Endodermal cell (in vitro differentiated cells): ENCODE measurements at regions not wholly inside any gene's neighbourhood (a gene's known extent, or its start where the extent isn't known, plus 50 kb on each side); places are given as distances from the start of the nearest gene placed in this dataset.

Experiments used
- DNase-seq: peaks from one replicate; pipeline ENCODE4 v3.0.0-alpha.2; 2017
- H3K27ac ChIP-seq: 2 replicates; pipeline ENCODE4 v1.5.1; 2013; ENCODE audit warnings: mild to moderate bottlenecking, low read depth, low read length, moderate library complexity
- H3K27me3 ChIP-seq: 2 replicates; pipeline ENCODE4 v1.6.1; 2013; ENCODE audit warnings: mild to moderate bottlenecking, low read length, moderate library complexity; ENCODE audit not compliant: insufficient read depth, control insufficient read depth, poor library complexity, severe bottlenecking
- H3K36me3 ChIP-seq: 2 replicates; pipeline ENCODE4 v1.7.0; 2013; ENCODE audit warnings: mild to moderate bottlenecking, low read length, moderate library complexity; ENCODE audit not compliant: control insufficient read depth, insufficient read depth
- H3K4me1 ChIP-seq: one replicate; pipeline ENCODE4 v1.7.0; 2013; ENCODE audit warnings: low read length; ENCODE audit not compliant: control insufficient read depth, insufficient read depth
- H3K4me3 ChIP-seq: 2 replicates; pipeline ENCODE4 v1.5.1; 2013; ENCODE audit warnings: mild to moderate bottlenecking, low read length, moderate library complexity
- H3K9ac ChIP-seq: 2 replicates; pipeline ENCODE4 v1.6.1; 2013; ENCODE audit warnings: mild to moderate bottlenecking, low read length, moderate library complexity; ENCODE audit not compliant: poor library complexity, severe bottlenecking; ENCODE audit errors: extremely low read depth
- H3K9me3 ChIP-seq: 2 replicates; pipeline ENCODE4 v1.6.1; 2013; ENCODE audit warnings: mild to moderate bottlenecking, low read length, moderate library complexity; ENCODE audit not compliant: control insufficient read depth
- H3K27ac Mint-ChIP-seq: 2 replicates; pipeline ENCODE4 v1.8.0; 2020; ENCODE audit warnings: mixed read lengths
- H3K27me3 Mint-ChIP-seq: 2 replicates; pipeline ENCODE4 v1.8.0; 2021; ENCODE audit warnings: mild to moderate bottlenecking, mixed read lengths; ENCODE audit not compliant: insufficient read depth
- H3K36me3 Mint-ChIP-seq: 2 replicates; pipeline ENCODE4 v1.8.0; 2020; ENCODE audit warnings: low read depth, mixed read lengths
- H3K4me1 Mint-ChIP-seq: 2 replicates; pipeline ENCODE4 v1.8.0; 2020; ENCODE audit warnings: mixed read lengths
- H3K4me3 Mint-ChIP-seq: 2 replicates; pipeline ENCODE4 v1.8.0; 2020; ENCODE audit warnings: mild to moderate bottlenecking, moderate library complexity, mixed read lengths
- H3K9me3 Mint-ChIP-seq: 2 replicates; pipeline ENCODE4 v1.8.0; 2020; ENCODE audit warnings: mild to moderate bottlenecking, mixed read lengths
- CTCF ChIP-seq: fragments of 200-600 bp; sonication (generic); conservative IDR thresholded peaks from 2 replicates; pipeline ENCODE4 v1.5.0; 2021; ENCODE audit warnings: antibody characterized with exemption, mild to moderate bottlenecking
- WGBS, 2 experiments: methylation state at CpG; one replicate each; pipeline versions ENCODE4 v1.1.5 to v1.1.7; 2013; ENCODE audit warnings: missing lambda C conversion rate in 2 of 2, mixed read lengths in 1 of 2; ENCODE audit not compliant: insufficient coverage in 1 of 2, insufficient read length in 1 of 2; 5-methylcytosine and 5-hydroxymethylcytosine counted together

GRCh38 chr4:143773998-143774895 lies 73.8 kb upstream of the FREM3 start:
- peak; percentile 91 for TF ChIP-seq CTCF
- 45 to 77% methylated on average over 2 to 8 of the region's 8 CpGs for WGBS, 2 experiments
- H3K9ac ChIP-seq, result no peak overlapping the region
- H3K36me3 Mint-ChIP-seq, result no peaks in the 10 kb centered on the region
- H3K27me3 ChIP-seq, result peaks cover 5% of the 10 kb centered on the region
- no peak overlapping the region for H3K4me3 ChIP-seq
- H3K4me1 Mint-ChIP-seq, result no peaks in the 10 kb centered on the region
- no peaks in the 10 kb centered on the region for H3K4me1 ChIP-seq
- no peak overlapping the region for H3K27ac ChIP-seq
- no peak overlapping the region for H3K4me3 Mint-ChIP-seq
- H3K27me3 Mint-ChIP-seq, result peaks cover 9% of the 10 kb centered on the region
- no peaks in the 10 kb centered on the region for H3K9me3 Mint-ChIP-seq
- H3K9me3 ChIP-seq, result peaks cover 5% of the 10 kb centered on the region
- DNase-seq, result peak; percentile 84
- H3K36me3 ChIP-seq, result no peaks in the 10 kb centered on the region
- no peak overlapping the region for H3K27ac Mint-ChIP-seq

- no peak overlapping the region for H3K27ac Mint-ChIP-seq
- H3K36me3 Mint-ChIP-seq, result no peaks in the 10 kb centered on the region
Observed at GRCh38 chr4:143771269-143771668, 70.8 kb upstream of the FREM3 start.

DNA sequence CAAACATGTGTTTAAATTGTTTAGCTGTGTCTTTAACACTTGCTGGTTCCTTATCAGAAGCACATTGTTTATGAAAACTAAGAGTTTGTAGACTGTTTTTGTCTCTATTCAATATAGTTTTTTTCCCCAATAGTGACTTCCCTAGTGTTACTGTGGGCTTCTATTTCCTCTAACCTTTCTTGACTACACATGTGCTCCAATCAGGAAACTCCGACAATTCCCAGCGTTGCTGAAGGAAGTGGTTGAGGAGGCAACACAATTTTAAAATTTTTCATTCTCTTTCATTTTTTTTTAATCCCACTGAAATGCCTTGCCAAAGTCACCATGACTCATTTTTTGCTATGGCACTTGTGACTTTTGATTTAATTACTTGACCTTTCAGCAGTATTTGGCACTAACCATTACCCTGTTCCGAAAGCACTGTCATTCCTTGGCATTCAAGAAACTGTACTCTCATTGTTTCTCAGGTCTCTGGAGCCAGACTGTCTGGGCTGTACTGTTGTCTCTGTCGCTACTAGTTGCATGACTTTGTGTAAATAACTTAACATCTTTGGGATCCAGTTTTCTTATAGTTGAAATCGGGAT lies 67.6 kb upstream of the FREM3 start:
- Histone ChIP-seq H3K9me3 (peaks cover 3% of the 10 kb centered on the region), H3K9ac (no peak overlapping the region), H3K36me3 (no peaks in the 10 kb centered on the region), H3K4me3 (no peak overlapping the region), H3K4me1 (no peaks in the 10 kb centered on the region), H3K27me3 (peaks cover 5% of the 10 kb centered on the region), H3K27ac (no peak overlapping the region)
- Mint-ChIP-seq H3K27ac (no peak overlapping the region), H3K27me3 (peaks cover 11% of the 10 kb centered on the region), H3K4me3 (no peak overlapping the region), H3K9me3 (no peaks in the 10 kb centered on the region), H3K4me1 (peaks cover 3% of the 10 kb centered on the region), H3K36me3 (no peaks in the 10 kb centered on the region)
- 93 to 100% methylated on average over 1 to 5 of the region's 5 CpGs for WGBS, 2 experiments
- DNase-seq, result no peak
- TF ChIP-seq CTCF, result no peak

More at GRCh38 chr4:143771269-143771668, 70.8 kb upstream of the FREM3 start:
- no peak overlapping the region for H3K9ac ChIP-seq
- no peak for TF ChIP-seq CTCF
- H3K4me3 Mint-ChIP-seq, result no peak overlapping the region
- no peaks in the 10 kb centered on the region for H3K36me3 ChIP-seq
- H3K4me1 ChIP-seq, result no peaks in the 10 kb centered on the region
- no peaks in the 10 kb centered on the region for H3K9me3 Mint-ChIP-seq
- H3K27me3 Mint-ChIP-seq, result peaks cover 9% of the 10 kb centered on the region
- no peak for DNase-seq
- no peak overlapping the region for H3K4me3 ChIP-seq
- peaks cover 5% of the 10 kb centered on the region for H3K27me3 ChIP-seq
- peaks cover 5% of the 10 kb centered on the region for H3K9me3 ChIP-seq
- no peak overlapping the region for H3K27ac ChIP-seq
- peaks cover 3% of the 10 kb centered on the region for H3K4me1 Mint-ChIP-seq
